ENCODE measurements at regions not wholly inside any gene's neighbourhood (a gene's known extent, or its start where the extent isn't known, plus 50 kb on each side); places are given as distances from the start of the nearest gene placed in this dataset.

GRCh38 chr5:125793470-125793869 is 629.7 kb upstream of the GRAMD2B start:
- no peak overlapping the region for H3K27ac ChIP-seq
- no peak for DNase-seq (ENCODE audit: low read depth, low spot score)

DNA sequence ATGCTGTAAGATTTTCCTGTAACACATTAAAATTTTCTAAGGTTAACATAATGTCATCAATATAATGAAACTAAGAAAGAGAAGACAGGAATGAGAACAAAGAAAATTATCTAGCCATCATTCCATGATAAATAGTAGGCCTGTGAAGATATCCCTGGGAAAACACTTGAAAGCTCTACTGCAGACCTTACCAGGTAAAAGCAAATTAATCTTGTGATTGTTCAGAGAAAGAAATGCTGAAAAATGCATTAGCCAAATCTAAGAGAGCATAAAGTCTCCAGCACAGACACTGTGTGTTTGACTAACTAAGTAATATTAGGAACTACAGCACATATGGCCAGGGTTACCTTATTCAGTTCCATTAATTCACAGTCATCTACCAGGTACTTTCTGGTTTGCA is 628.3 kb upstream of the GRAMD2B start:
- DNase-seq (ENCODE audit: low read depth, low spot score), result no peak
- no peak overlapping the region for H3K27ac ChIP-seq

DNA sequence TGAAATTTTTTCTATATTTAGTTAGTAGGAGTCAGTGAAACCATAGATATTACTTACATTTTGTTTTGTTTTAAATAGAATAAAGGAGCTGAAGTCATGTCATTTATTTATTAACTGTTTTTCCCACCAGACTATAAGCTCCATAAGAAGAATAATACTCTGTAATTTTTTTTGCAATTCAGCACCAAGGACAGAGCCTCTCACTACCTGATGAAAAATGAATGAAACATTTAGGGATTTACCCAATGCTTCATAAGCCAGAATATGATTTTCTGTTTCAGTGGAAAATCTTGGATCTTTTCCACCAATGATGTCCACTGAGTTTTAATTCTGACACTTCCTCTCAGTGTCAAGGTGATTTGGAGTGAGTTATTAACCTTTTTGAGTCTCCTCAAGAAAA is 624.9 kb upstream of the GRAMD2B start:
- no peak for DNase-seq (ENCODE audit: low read depth, low spot score)
- no peak overlapping the region for H3K27ac ChIP-seq

- no peak for DNase-seq (ENCODE audit: low read depth, low spot score)
- H3K27ac ChIP-seq, result no peak overlapping the region
Observed at GRCh38 chr5:125812651-125813050, 610.6 kb upstream of the GRAMD2B start.

GRCh38 chr5:125813221-125813974 is 609.8 kb upstream of the GRAMD2B start:
- H3K27ac ChIP-seq, result no peak overlapping the region
- DNase-seq (ENCODE audit: low read depth, low spot score), result no peak

DNA sequence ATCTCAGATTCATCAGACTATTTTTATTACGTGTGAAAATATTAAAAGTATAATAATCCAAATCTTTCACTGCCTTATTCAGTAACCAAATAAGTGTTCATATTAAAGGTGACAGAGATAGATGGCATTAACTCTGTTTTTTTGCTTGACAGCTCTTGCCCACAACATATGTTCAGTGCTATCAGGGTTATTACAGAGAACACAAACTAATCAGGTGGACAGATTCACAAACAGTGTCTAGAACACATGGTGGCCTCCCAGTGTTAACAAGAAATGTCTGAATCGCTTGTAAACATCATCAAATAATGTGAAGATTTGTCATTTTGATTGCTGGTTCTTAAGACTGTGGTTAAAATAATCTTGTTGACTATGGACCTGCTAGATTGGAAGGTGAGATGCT is 609.1 kb upstream of the GRAMD2B start:
- no peak overlapping the region for H3K27ac ChIP-seq
- DNase-seq (ENCODE audit: low read depth, low spot score), result no peak

- no peak for DNase-seq (ENCODE audit: low read depth, low spot score)
- no peak overlapping the region for H3K27ac ChIP-seq
Observed at GRCh38 chr5:125823572-125823971, 599.6 kb upstream of the GRAMD2B start.

DNA sequence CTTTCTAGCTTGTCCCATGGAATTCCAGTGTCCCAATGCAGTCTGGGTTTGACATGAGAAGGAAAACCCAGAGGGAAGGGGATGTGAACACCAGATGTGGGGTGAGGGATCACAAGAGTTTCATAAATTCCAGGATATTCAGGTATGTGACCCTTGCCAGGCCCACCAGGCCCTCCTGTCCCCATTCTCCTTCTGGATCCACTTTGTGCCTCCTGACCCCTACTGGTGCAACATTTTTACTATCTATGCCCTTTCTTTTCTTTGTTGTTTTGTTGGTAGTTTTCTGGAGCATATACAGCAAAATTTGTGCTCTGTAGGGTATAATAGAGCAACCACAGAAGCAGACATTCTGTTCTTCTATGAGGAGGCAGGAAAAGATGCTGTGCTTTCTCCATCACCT is 597.0 kb upstream of the GRAMD2B start:
- H3K27ac ChIP-seq, result no peak overlapping the region

GRCh38 chr5:125829349-125829748 is 593.9 kb upstream of the GRAMD2B start:
- no peak overlapping the region for H3K27ac ChIP-seq
- DNase-seq (ENCODE audit: low read depth, low spot score), result no peak

More for the DNA sequence above, 597.0 kb upstream of the GRAMD2B start:
- DNase-seq (ENCODE audit: low read depth, low spot score), result no peak

DNA sequence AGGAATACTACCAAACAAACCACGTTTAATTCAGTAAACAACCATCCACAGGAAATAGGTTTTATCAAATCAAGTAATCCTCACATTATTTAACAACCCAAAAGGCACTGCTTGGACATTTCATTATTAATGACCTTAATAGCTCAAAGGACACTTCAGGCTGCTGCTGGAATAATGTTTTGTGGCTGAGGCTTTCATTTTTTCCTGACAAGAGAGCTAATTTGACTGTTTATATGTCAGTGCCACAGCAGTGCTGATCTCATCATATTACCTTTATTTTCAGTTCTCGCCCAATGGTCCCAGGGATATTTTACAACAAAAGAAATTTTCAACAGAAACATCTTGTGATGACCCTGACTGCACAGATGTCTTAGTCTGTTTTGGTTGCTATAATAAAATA is 589.8 kb upstream of the GRAMD2B start:
- H3K27ac ChIP-seq, result no peak overlapping the region
- DNase-seq (ENCODE audit: low read depth, low spot score), result no peak

GRCh38 chr5:125834438-125835115 is 588.6 kb upstream of the GRAMD2B start:
- H3K27ac ChIP-seq, result no peak overlapping the region
- no peak for DNase-seq (ENCODE audit: low read depth, low spot score)

GRCh38 chr5:125835293-125836172 is 587.7 kb upstream of the GRAMD2B start:
- H3K27ac ChIP-seq, result no peak overlapping the region
- no peak for DNase-seq (ENCODE audit: low read depth, low spot score)

- H3K27ac ChIP-seq, result no peak overlapping the region
- no peak for DNase-seq (ENCODE audit: low read depth, low spot score)
Observed at GRCh38 chr5:125836256-125836655, 587.0 kb upstream of the GRAMD2B start.

DNA sequence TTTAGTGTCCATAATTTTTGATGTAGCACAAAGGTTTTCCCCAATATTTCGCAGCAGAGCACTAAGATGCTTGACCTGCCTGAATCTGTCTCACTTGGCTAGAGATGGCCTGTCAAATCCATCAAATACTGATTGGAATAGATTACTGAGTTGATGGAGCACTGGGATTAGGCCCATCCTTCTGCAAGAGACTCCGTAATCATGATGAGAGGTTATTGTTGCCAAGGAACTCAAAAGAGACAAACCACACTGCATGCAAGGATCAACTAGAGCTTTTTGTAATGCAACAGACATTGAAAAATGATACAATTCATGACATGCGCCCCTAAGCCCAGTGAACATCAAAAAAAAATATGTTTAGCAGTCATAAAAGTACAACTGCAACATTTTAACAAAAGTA is 585.3 kb upstream of the GRAMD2B start:
- H3K27ac ChIP-seq, result no peak overlapping the region
- no peak for DNase-seq (ENCODE audit: low read depth, low spot score)

GRCh38 chr5:125847561-125847960 is 575.6 kb upstream of the GRAMD2B start:
- no peak for DNase-seq (ENCODE audit: low read depth, low spot score)
- no peak overlapping the region for H3K27ac ChIP-seq

DNA sequence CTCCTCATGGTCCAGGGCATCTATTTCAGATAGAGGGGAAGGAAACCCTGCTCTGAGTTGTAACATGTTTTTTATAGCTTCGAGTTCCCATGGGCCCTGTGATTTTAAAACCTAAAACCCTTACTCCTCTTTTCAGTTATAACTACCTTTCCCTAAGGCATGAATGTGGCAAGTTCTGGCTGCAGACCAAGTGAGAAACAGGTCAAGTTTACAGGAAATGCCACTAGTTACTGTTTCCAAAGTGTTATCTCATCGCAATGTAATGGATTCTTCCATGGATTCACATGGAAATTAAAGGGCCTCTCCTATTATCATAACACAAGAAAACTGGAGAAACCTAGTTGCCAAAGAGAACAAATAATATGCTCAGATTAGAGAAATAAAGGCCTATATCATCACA is 574.5 kb upstream of the GRAMD2B start:
- H3K27ac ChIP-seq, result no peak overlapping the region
- no peak for DNase-seq (ENCODE audit: low read depth, low spot score)

DNA sequence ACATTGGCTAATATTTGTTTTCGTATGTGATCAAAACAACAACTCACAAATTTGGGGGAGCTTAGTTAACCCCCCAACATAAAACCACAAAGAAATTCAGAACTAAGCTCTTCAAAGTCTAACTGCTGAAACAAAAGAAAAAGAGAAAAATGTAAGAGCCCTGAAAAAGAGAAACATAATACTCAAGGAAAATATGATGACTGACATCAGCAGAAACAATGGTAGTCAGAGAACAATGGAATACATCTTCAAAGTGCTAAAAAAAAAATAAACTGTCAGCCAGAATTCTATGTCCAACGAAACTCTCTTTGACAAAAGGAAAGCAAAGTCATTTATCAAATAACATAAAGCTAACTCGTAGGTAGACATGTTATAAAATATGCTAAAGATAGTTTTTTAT is 566.3 kb upstream of the GRAMD2B start:
- H3K27ac ChIP-seq, result no peak overlapping the region
- no peak for DNase-seq (ENCODE audit: low read depth, low spot score)

DNA sequence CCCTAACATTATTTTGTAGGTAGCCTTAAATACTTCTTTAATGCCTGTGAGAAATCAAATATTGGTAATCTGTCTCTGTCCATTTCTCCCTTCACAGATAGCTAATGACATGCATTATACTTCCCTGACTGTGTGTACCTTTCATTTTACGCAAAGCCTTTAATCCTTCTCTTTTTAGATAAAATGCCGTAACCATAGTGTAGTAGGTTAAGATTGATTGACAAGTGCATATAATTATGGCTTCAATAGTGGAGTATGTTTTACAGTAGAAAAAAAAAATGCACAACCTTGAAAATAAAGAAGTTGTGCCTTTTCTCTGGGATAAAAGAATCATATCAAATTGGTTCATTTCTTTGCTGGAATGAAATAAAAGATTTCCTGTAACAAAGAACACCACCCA is 559.6 kb upstream of the GRAMD2B start:
- no peak for DNase-seq (ENCODE audit: low read depth, low spot score)
- H3K27ac ChIP-seq, result no peak overlapping the region

DNA sequence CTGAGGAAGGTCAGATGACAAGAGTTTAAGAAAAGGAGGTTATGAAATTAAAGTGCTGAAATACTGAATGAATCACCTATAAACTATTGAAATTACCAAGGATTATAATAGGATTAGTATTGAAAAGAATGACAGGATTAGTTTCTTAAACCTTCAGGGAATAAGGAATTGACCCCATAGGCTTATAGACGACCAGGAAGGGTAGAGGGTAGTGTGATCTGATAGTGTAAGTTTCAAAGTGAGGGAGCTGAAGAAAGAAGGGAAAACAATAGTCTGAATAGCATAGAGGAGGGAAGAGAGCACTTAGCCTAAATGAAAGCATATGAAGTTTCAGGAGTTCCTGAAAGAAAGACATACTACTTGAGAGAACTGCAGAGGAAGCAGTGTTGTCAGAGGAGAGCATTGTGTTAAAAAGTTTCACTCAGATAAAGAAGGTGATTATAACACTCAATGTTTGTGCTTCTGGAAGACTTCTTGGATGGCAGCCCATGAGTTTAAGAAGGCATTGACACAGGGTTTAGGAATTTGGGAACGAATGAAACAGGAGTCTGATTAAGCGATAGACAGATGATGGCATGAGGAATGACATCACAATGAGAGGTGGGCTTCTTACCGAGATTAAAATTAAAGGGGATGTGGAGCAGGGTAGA is 557.9 kb upstream of the GRAMD2B start:
- no peak for DNase-seq (ENCODE audit: low read depth, low spot score)
- peak overlapping the region; percentile 60 for H3K27ac ChIP-seq

DNA sequence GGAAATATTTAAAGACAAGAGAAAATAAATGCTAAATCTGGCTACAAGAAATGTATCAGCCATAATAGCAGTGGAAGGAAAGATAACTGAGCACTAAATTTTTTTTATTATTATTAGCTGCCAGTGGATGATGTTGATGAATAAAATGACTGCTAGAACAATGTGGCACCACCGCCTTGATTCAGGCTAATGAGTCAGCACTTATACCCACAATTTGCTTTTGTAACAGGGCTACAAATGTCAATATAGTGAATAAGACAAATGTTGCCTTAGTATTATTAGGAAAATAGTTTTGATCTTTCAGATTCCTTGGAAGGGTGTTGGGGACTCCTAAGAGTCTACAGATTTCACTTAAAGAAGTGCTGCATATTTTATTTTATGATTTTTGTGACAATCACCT is 555.2 kb upstream of the GRAMD2B start:
- peak; percentile 34 for DNase-seq (ENCODE audit: low read depth, low spot score)
- peak overlapping the region; percentile 63 for H3K27ac ChIP-seq

- DNase-seq (ENCODE audit: low read depth, low spot score), result no peak
- H3K27ac ChIP-seq, result no peak overlapping the region
Observed at GRCh38 chr5:125870256-125870655, 553.0 kb upstream of the GRAMD2B start.
